Mucosa of rectum (tissue), 2 donors: ENCODE measurements at regions not wholly inside any gene's neighbourhood (a gene's known extent, or its start where the extent isn't known, plus 50 kb on each side); places are given as distances from the start of the nearest gene placed in this dataset.
"Not testable (repeated sequence)": the region's sequence is repeated elsewhere in the genome, so short reads cannot be mapped to it uniquely, and the experiment has no call there.

Experiments used
- H3K27ac ChIP-seq, 2 donors: one replicate each; pipeline ENCODE4 v1.7.0; 2013; ENCODE audit warnings: inconsistent platforms in 2 of 2, low read depth in 2 of 2, low read length in 2 of 2
- H3K27me3 ChIP-seq, 2 donors: one replicate each; pipeline ENCODE4 v1.7.0; 2013; ENCODE audit warnings: low read length in 2 of 2; ENCODE audit not compliant: control insufficient read depth in 2 of 2, insufficient read depth in 2 of 2
- H3K36me3 ChIP-seq, 2 donors: one replicate each; pipeline ENCODE4 v1.7.0; 2013; ENCODE audit warnings: low read length in 2 of 2; ENCODE audit not compliant: control insufficient read depth in 2 of 2, insufficient read depth in 2 of 2
- H3K4me1 ChIP-seq, 2 donors: one replicate each; pipeline ENCODE4 v1.7.0; 2013; ENCODE audit warnings: low read length in 2 of 2, mild to moderate bottlenecking in 1 of 2; ENCODE audit not compliant: control insufficient read depth in 2 of 2, insufficient read depth in 2 of 2
- H3K4me3 ChIP-seq, 2 donors: one replicate each; pipeline ENCODE4 v1.7.0; 2013; ENCODE audit warnings: low read length in 2 of 2
- H3K9ac ChIP-seq, 2 donors: one replicate each; pipeline ENCODE4 v1.7.0; 2013; ENCODE audit warnings: low read length in 2 of 2, low read depth in 1 of 2, mild to moderate bottlenecking in 1 of 2
- H3K9me3 ChIP-seq, 2 donors: one replicate each; pipeline ENCODE4 v1.7.0; 2013; ENCODE audit warnings: low read length in 2 of 2; ENCODE audit not compliant: control insufficient read depth in 2 of 2
- donor health status: healthy.
- donor health status: Normal muscosa, but diverticular disease.

- H3K9ac ChIP-seq: no peak overlapping the region
Observed at GRCh38 chr5:101370181-101370580, 467.1 kb upstream of the ST8SIA4 start.

GRCh38 chr5:101364469-101364868 is 461.4 kb upstream of the ST8SIA4 start:
- H3K27ac ChIP-seq: no peak overlapping the region
- H3K4me1 ChIP-seq: no peaks in the 10 kb centered on the region
- H3K27me3 ChIP-seq: no peaks in the 10 kb centered on the region
- H3K4me3 ChIP-seq: no peak overlapping the region
- no peak overlapping the region for H3K9ac ChIP-seq
- no peaks in the 10 kb centered on the region for H3K9me3 ChIP-seq
- H3K36me3 ChIP-seq: no peaks in the 10 kb centered on the region

More at GRCh38 chr5:101370181-101370580, 467.1 kb upstream of the ST8SIA4 start:
- Histone ChIP-seq H3K27me3 (no peaks in the 10 kb centered on the region), H3K27ac (no peak overlapping the region), H3K9me3 (no peaks in the 10 kb centered on the region), H3K4me1 (no peaks in the 10 kb centered on the region), H3K36me3 (no peaks in the 10 kb centered on the region), H3K4me3 (no peak overlapping the region)

GRCh38 chr5:101362067-101362466 is 459.0 kb upstream of the ST8SIA4 start:
- Histone ChIP-seq H3K9me3 (no peaks in the 10 kb centered on the region), H3K27me3 (no peaks in the 10 kb centered on the region)

GRCh38 chr5:101346906-101347305 is 443.8 kb upstream of the ST8SIA4 start:
- Histone ChIP-seq H3K4me3 (no peak overlapping the region), H3K27ac (no peak overlapping the region), H3K36me3 (no peaks in the 10 kb centered on the region), H3K27me3 (no peaks in the 10 kb centered on the region), H3K9me3 (no peaks in the 10 kb centered on the region), H3K9ac (no peak overlapping the region), H3K4me1 (no peaks in the 10 kb centered on the region)

More at GRCh38 chr5:101362067-101362466, 459.0 kb upstream of the ST8SIA4 start:
- H3K9ac ChIP-seq: no peak overlapping the region
- H3K4me1 ChIP-seq: no peaks in the 10 kb centered on the region
- H3K4me3 ChIP-seq: no peak overlapping the region
- H3K27ac ChIP-seq: no peak overlapping the region
- H3K36me3 ChIP-seq: no peaks in the 10 kb centered on the region

- Histone ChIP-seq H3K27ac (no peak overlapping the region), H3K4me1 (no peaks in the 10 kb centered on the region), H3K36me3 (no peaks in the 10 kb centered on the region), H3K27me3 (no peaks in the 10 kb centered on the region), H3K4me3 (no peak overlapping the region), H3K9ac (no peak overlapping the region), H3K9me3 (no peaks in the 10 kb centered on the region)
Observed at GRCh38 chr5:101346447-101346846, 443.4 kb upstream of the ST8SIA4 start.

GRCh38 chr5:101338226-101338625 is 435.1 kb upstream of the ST8SIA4 start:
- Histone ChIP-seq H3K36me3 (no peaks in the 10 kb centered on the region), H3K4me3 (no peak overlapping the region), H3K9me3 (no peaks in the 10 kb centered on the region), H3K27me3 (no peaks in the 10 kb centered on the region), H3K27ac (no peak overlapping the region), H3K9ac (no peak overlapping the region), H3K4me1 (no peaks in the 10 kb centered on the region)

- Histone ChIP-seq H3K4me3 (no peak overlapping the region), H3K9ac (no peak overlapping the region), H3K36me3 (no peaks in the 10 kb centered on the region), H3K27me3 (no peaks in the 10 kb centered on the region), H3K27ac (no peak overlapping the region), H3K4me1 (no peaks in the 10 kb centered on the region), H3K9me3 (no peaks in the 10 kb centered on the region)
Observed at GRCh38 chr5:101327816-101328215, 424.7 kb upstream of the ST8SIA4 start.

GRCh38 chr5:101326766-101327165 is 423.7 kb upstream of the ST8SIA4 start:
- Histone ChIP-seq H3K9ac (no peak overlapping the region), H3K4me3 (no peak overlapping the region), H3K36me3 (no peaks in the 10 kb centered on the region), H3K27ac (no peak overlapping the region), H3K27me3 (no peaks in the 10 kb centered on the region), H3K4me1 (no peaks in the 10 kb centered on the region), H3K9me3 (no peaks in the 10 kb centered on the region)

- H3K9me3 ChIP-seq, H3K4me1 ChIP-seq, H3K9ac ChIP-seq, H3K4me3 ChIP-seq, H3K27ac ChIP-seq, H3K36me3 ChIP-seq, H3K27me3 ChIP-seq: not testable (repeated sequence)
Observed at GRCh38 chr5:101316401-101316800, 413.3 kb upstream of the ST8SIA4 start.

- Histone ChIP-seq H3K27ac (no peak overlapping the region), H3K9me3 (no peaks in the 10 kb centered on the region), H3K27me3 (no peaks in the 10 kb centered on the region), H3K36me3 (no peaks in the 10 kb centered on the region), H3K4me3 (no peak overlapping the region), H3K9ac (no peak overlapping the region), H3K4me1 (no peaks in the 10 kb centered on the region)
Observed at GRCh38 chr5:101306391-101307137, 403.5 kb upstream of the ST8SIA4 start.
